SU-DHL-6 (cell line): ENCODE measurements at regions not wholly inside any gene's neighbourhood (a gene's known extent, or its start where the extent isn't known, plus 50 kb on each side); places are given as distances from the start of the nearest gene placed in this dataset.

ENCODE experiments used
- H2AFZ ChIP-seq: fragments of 200-600 bp; sonication (generic); 2 replicates; pipeline ENCODE4 v1.6.1; 2014; ENCODE audit warnings: low read depth, mild to moderate bottlenecking, moderate library complexity, mixed read lengths, antibody characterized with exemption, low read length; ENCODE audit not compliant: severe bottlenecking
- H3F3A ChIP-seq: fragments of 200-600 bp; shearing (Covaris generic); 2 replicates; pipeline ENCODE4 v1.6.0; 2016; ENCODE audit warnings: antibody characterized with exemption, mild to moderate bottlenecking; ENCODE audit not compliant: insufficient read depth
- H3K27ac ChIP-seq: fragments of 200-600 bp; sonication (generic); 2 replicates; pipeline ENCODE4 v1.5.1; 2016; ENCODE audit warnings: low read depth, mild to moderate bottlenecking, low read length, moderate library complexity, mixed read lengths
- H3K27me3 ChIP-seq: fragments of 200-600 bp; sonication (generic), shearing (Covaris generic); 2 replicates; pipeline ENCODE4 v1.6.0; 2014; ENCODE audit warnings: mild to moderate bottlenecking, low read length
- H3K36me3 ChIP-seq: fragments of 200-600 bp; sonication (generic); 2 replicates; pipeline ENCODE4 v1.6.1; 2014; ENCODE audit warnings: mild to moderate bottlenecking, low read length, mixed read lengths
- H3K4me2 ChIP-seq: fragments of 300-600, 200-600 bp; shearing (Covaris generic), sonication (generic); 2 replicates; pipeline ENCODE4 v1.6.0; 2014; ENCODE audit warnings: low read length, low read depth, mild to moderate bottlenecking; ENCODE audit not compliant: poor library complexity, severe bottlenecking
- H3K4me3 ChIP-seq: fragments of 200-600 bp; sonication (generic); 2 replicates; pipeline ENCODE4 v1.5.1; 2014; ENCODE audit warnings: antibody characterized with exemption, low read length, mild to moderate bottlenecking, mixed read lengths; ENCODE audit not compliant: insufficient read depth, poor library complexity, severe bottlenecking
- H3K79me2 ChIP-seq: fragments of 200-600 bp; sonication (generic); 2 replicates; pipeline ENCODE4 v1.6.1; 2014; ENCODE audit warnings: mild to moderate bottlenecking, low read length, moderate library complexity; ENCODE audit not compliant: insufficient read depth
- H3K9ac ChIP-seq: fragments of 200-600 bp; sonication (generic); 2 replicates; pipeline ENCODE4 v1.7.0; 2014; ENCODE audit warnings: mild to moderate bottlenecking, low read length
- H3K9me2 ChIP-seq: fragments of 200-600 bp; sonication (generic); replicated peaks from 2 replicates; pipeline ENCODE4 v1.6.1; 2014; ENCODE audit warnings: low read length; ENCODE audit not compliant: insufficient read depth
- H3K9me3 ChIP-seq: fragments of 200-600 bp; sonication (generic); 2 replicates; pipeline ENCODE4 v1.6.1; 2014; ENCODE audit warnings: low read length, mixed read lengths; ENCODE audit not compliant: insufficient read depth
- H4K20me1 ChIP-seq: fragments of 200-600 bp; sonication (generic); 2 replicates; pipeline ENCODE4 v1.6.1; 2014; ENCODE audit warnings: low read depth, mild to moderate bottlenecking, antibody characterized with exemption, low read length, moderate library complexity, mixed read lengths
- CTCF ChIP-seq: fragments of 200-600 bp; sonication (generic); IDR thresholded peaks from one replicate; pipeline ENCODE4 v1.5.1; 2017; ENCODE audit warnings: antibody characterized with exemption, mild to moderate bottlenecking, low read length, moderate library complexity; ENCODE audit not compliant: insufficient read depth, poor library complexity, severe bottlenecking
- EZH2phosphoT487 ChIP-seq: fragments of 200-600 bp; sonication (generic), shearing (Covaris generic); conservative IDR thresholded peaks from 2 replicates; pipeline ENCODE4 v1.6.1; 2018; ENCODE audit warnings: mild to moderate bottlenecking, antibody characterized with exemption, low read length, moderate library complexity, mixed read lengths

DNA sequence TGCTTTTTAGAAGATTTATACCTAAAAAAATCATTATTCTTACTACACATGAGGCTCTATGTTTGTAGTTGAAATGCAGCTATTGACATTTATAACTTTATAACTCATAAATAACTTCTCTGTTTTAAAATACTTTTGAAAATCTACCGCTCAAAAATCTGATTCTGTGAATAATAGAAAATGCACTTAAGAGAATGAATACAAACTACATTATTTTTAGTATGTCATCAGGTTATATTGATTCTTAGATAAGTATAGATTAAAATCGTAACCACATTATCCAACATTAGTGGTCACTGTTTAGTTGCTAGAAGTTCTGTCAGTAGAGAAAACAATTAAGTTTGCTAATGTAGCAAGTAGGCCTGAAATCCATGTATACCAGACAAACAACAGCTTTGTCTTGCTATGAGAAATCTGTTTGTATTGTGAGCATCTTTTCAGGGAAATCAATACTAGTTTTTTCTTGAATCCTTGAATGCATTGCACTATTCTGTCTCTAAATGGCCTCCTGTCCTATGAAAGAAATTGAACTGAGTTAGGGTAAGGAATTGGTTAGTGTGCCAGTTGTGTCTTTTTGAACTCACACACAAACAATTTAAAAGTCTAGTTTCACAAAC is 116.5 kb upstream of the HDAC9 start:
- TF ChIP-seq CTCF = no peak
- TF ChIP-seq EZH2phosphoT487 = no peak
- Histone ChIP-seq H2AFZ (no peak overlapping the region), H3K27ac (no peak overlapping the region), H4K20me1 (no peaks in the 10 kb centered on the region), H3K79me2 (no peaks in the 10 kb centered on the region), H3K9me2 (no peaks in the 10 kb centered on the region), H3F3A (no peaks in the 10 kb centered on the region), H3K27me3 (no peaks in the 10 kb centered on the region; the same call in 1 of the 2 replicates), H3K4me2 (no peak overlapping the region), H3K36me3 (no peaks in the 10 kb centered on the region), H3K9ac (no peak overlapping the region), H3K9me3 (no peaks in the 10 kb centered on the region), H3K4me3 (no peak overlapping the region)

DNA sequence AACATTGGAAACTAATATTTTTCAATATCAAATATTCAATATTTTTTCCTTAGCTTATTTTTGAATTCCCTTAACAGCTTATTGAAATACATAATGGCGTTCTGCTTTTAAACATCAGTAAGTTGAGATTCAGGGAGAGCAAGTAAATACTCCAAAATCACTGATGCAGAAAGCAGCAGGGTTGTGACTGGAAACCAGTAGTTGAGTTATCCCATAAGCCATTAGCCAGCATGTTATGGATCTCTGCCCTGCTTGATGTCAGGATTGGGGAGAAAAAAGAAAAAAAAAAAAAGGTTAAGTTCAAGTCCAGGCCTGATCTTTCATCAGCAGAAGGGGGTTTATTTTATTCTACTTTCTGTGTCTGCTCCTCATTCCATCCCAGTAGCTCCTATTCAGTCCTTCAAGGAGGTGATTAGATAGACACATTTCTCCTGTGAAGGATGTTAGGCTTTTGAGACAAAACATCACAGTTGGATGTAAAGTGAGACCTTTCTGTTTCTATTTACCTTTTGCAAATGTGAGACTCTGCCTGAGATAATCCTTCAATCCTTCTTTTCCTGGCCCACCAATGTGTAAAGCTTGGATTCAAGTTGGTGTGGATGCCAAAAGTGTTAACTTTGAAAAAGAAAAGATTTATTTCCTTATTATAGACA is 110.9 kb upstream of the HDAC9 start:
- no peaks in the 10 kb centered on the region for H3K9me2 ChIP-seq
- H3K4me3 ChIP-seq = no peak overlapping the region
- no peaks in the 10 kb centered on the region for H3K9me3 ChIP-seq
- no peak overlapping the region for H3K27ac ChIP-seq
- no peaks in the 10 kb centered on the region for H3K79me2 ChIP-seq
- TF ChIP-seq CTCF (no peak), EZH2phosphoT487 (no peak)
- no peak overlapping the region for H3K9ac ChIP-seq
- no peak overlapping the region for H3K4me2 ChIP-seq
- no peaks in the 10 kb centered on the region for H3K27me3 ChIP-seq
- no peaks in the 10 kb centered on the region for H3F3A ChIP-seq
- no peaks in the 10 kb centered on the region for H4K20me1 ChIP-seq
- H3K36me3 ChIP-seq = no peaks in the 10 kb centered on the region
- no peak overlapping the region for H2AFZ ChIP-seq

DNA sequence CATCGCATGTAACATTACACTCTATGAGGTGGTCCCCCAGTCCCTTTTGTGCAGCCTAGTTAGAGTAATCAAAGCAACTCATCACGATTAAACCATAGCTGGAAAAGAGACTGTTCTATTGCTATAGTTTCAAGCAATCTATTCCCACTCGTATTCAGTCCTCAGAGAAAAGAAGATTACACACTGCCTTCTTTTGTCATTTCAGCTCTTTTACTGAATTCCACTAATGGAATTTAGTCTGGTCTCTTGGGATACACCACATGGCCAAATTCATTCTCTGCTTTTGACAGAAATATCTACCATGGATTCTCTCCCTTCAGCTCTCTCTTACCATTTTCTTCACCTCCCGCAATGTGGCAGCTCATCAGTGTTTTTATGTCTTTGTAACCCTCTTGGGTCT is 108.9 kb upstream of the HDAC9 start:
- no peaks in the 10 kb centered on the region for H4K20me1 ChIP-seq
- no peaks in the 10 kb centered on the region for H3F3A ChIP-seq

More for the DNA sequence above, 108.9 kb upstream of the HDAC9 start:
- Histone ChIP-seq H2AFZ (no peak overlapping the region), H3K9me2 (no peaks in the 10 kb centered on the region), H3K4me2 (no peak overlapping the region), H3K27me3 (no peaks in the 10 kb centered on the region), H3K9me3 (no peaks in the 10 kb centered on the region), H3K9ac (no peak overlapping the region), H3K79me2 (no peaks in the 10 kb centered on the region), H3K4me3 (no peak overlapping the region), H3K27ac (no peak overlapping the region), H3K36me3 (no peaks in the 10 kb centered on the region)
- TF ChIP-seq EZH2phosphoT487 (no peak), CTCF (no peak)
